ELF-1 (cell line): ENCODE measurements at regions not wholly inside any gene's neighbourhood (a gene's known extent, or its start where the extent isn't known, plus 50 kb on each side); places are given as distances from the start of the nearest gene placed in this dataset.

Source experiments
- DNase-seq: peaks from one replicate; pipeline ENCODE4 v3.0.0-alpha.2; 2016; ENCODE audit warnings: low read depth, low spot score

- DNase-seq: no peak
These were observed 106.5 kb upstream of the DRD2 start for GRCh38 chr11:113581713-113582112.

GRCh38 chr11:113579292-113579940 lies 104.2 kb upstream of the DRD2 start:
- DNase-seq: no peak

- no peak for DNase-seq
These were observed 103.6 kb upstream of the DRD2 start for GRCh38 chr11:113578715-113579250.

- DNase-seq: peak; percentile 62
These were observed 102.8 kb upstream of the DRD2 start for GRCh38 chr11:113578033-113578380.

- no peak for DNase-seq
These were observed 102.3 kb upstream of the DRD2 start for GRCh38 chr11:113577356-113578032.

- DNase-seq: no peak
These were observed 99.4 kb upstream of the DRD2 start for GRCh38 chr11:113574586-113574985.

- no peak for DNase-seq
These were observed 99.0 kb upstream of the DRD2 start for GRCh38 chr11:113574171-113574570.

GRCh38 chr11:113572136-113572735 lies 97.0 kb upstream of the DRD2 start:
- no peak for DNase-seq

GRCh38 chr11:113571531-113571930 lies 96.3 kb upstream of the DRD2 start:
- no peak for DNase-seq

- DNase-seq: no peak
These were observed 95.7 kb upstream of the DRD2 start for GRCh38 chr11:113570906-113571305.

- no peak for DNase-seq
These were observed 94.2 kb upstream of the DRD2 start for GRCh38 chr11:113569391-113569790.

- DNase-seq: no peak
These were observed 93.4 kb upstream of the DRD2 start for GRCh38 chr11:113568566-113568965.

- no peak for DNase-seq
These were observed 92.8 kb upstream of the DRD2 start for GRCh38 chr11:113567867-113568544.

GRCh38 chr11:113567097-113567496 lies 91.9 kb upstream of the DRD2 start:
- no peak for DNase-seq

GRCh38 chr11:113564527-113565130 lies 89.4 kb upstream of the DRD2 start:
- no peak for DNase-seq

- no peak for DNase-seq
These were observed 88.7 kb upstream of the DRD2 start for GRCh38 chr11:113563766-113564526.

GRCh38 chr11:113562981-113563461 lies 87.8 kb upstream of the DRD2 start:
- DNase-seq: peak; percentile 57

- DNase-seq: no peak
These were observed 87.4 kb upstream of the DRD2 start for GRCh38 chr11:113562576-113562975.

GRCh38 chr11:113557926-113558325 lies 82.7 kb upstream of the DRD2 start:
- no peak for DNase-seq

- no peak for DNase-seq
These were observed 80.8 kb upstream of the DRD2 start for GRCh38 chr11:113556036-113556435.

- peak; percentile 65 for DNase-seq
These were observed 79.9 kb upstream of the DRD2 start for GRCh38 chr11:113555071-113555619.
